ENCODE measurements at regions not wholly inside any gene's neighbourhood (a gene's known extent, or its start where the extent isn't known, plus 50 kb on each side); places are given as distances from the start of the nearest gene placed in this dataset.
A peak's percentile ranks its signal among the peaks of the same experiment; 100 is the strongest.

DNA sequence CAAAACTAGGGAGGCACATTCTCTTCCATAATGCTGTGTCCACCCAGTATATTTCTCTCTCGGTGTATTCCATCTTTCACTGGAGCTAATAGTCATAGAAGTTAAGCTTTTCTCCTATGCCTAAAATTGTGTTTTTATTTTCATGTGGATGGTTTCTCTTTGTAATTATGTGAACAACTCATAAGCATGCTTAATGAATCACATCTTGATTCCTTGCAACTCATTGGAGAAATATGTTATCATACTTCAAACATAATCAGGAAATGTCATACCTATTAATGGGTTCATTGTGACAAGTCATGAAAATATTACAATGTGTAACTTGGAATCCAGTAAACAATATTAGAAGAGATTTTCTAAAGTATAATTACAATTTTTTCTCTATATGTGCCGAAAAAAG, 186.3 kb downstream of the SLC7A11 start:
- Histone ChIP-seq H3K4me3 (ENCODE audit: low read depth, low read length) (no peak overlapping the region), H3K36me3 (ENCODE audit: control insufficient read depth, insufficient read depth, low read length) (no peaks in the 10 kb centered on the region), H3K27me3 (ENCODE audit: control insufficient read depth, insufficient read depth, low read length) (no peaks in the 10 kb centered on the region)
- DNase-seq (ENCODE audit: low read depth) (peak; percentile 91), FAIRE-seq (no peak)
- TF ChIP-seq, protein P1, sequence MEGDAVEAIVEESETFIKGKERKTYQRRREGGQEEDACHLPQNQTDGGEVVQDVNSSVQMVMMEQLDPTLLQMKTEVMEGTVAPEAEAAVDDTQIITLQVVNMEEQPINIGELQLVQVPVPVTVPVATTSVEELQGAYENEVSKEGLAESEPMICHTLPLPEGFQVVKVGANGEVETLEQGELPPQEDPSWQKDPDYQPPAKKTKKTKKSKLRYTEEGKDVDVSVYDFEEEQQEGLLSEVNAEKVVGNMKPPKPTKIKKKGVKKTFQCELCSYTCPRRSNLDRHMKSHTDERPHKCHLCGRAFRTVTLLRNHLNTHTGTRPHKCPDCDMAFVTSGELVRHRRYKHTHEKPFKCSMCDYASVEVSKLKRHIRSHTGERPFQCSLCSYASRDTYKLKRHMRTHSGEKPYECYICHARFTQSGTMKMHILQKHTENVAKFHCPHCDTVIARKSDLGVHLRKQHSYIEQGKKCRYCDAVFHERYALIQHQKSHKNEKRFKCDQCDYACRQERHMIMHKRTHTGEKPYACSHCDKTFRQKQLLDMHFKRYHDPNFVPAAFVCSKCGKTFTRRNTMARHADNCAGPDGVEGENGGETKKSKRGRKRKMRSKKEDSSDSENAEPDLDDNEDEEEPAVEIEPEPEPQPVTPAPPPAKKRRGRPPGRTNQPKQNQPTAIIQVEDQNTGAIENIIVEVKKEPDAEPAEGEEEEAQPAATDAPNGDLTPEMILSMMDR (IDR thresholded peaks at IDR 0.05; ENCODE audit: insufficient read depth, low read length, severe bottlenecking) = no peak

- DNase-seq (ENCODE audit: low read depth) = peak; percentile 97
- no peaks in the 10 kb centered on the region for H3K36me3 ChIP-seq (ENCODE audit: control insufficient read depth, insufficient read depth, low read length)
- peak; percentile 79 for FAIRE-seq
- H3K27me3 ChIP-seq (ENCODE audit: control insufficient read depth, insufficient read depth, low read length) = no peaks in the 10 kb centered on the region
- H3K4me3 ChIP-seq (ENCODE audit: low read depth, low read length) = no peak overlapping the region
- TF ChIP-seq, protein P1 (IDR thresholded peaks at IDR 0.05; ENCODE audit: insufficient read depth, low read length, severe bottlenecking) = no peak
Measured at GRCh38 chr4:138053641-138054301, 188.4 kb downstream of the SLC7A11 start.

DNA sequence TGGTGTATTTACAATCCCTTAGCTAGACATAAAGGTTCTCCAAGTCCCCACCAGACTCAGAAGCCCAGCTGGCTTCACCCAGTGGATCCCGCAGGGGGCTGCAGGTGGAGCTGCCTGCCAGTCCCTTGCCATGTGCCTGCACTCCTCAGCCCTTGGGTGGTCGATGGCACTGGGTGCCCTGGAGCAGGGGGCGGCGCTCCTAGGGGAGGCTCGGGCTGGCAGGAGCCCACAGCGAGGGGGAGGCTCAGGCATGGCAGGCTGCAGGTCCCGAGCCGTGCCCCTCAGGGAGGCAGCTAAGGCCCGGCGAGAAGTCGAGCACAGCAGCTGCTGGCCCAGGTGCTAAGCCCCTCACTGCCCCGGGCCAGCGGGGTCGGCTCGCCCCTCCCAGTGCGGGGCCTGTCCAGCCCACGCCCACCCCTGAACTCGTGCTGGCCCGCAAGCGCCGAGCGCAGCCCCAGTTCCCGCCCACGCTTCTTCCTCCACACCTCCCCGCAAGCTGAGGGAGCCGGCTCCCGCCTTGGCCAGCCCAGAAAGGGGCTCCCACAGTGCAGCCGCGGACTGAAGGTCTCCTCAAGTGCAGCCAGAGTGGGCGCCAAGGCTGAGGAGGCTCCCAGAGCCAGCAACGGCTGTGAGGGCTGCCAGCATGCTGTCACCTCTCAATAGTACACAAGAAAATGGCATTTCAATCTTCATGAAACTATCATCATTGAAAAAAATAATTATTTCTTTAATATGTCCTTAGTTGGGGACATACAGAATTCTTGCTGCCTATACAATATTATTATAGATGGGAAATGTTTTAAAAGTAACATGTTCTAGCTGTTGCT, 189.1 kb downstream of the SLC7A11 start:
- TF ChIP-seq, protein P1 (IDR thresholded peaks at IDR 0.05; ENCODE audit: insufficient read depth, low read length, severe bottlenecking) = no peak
- no peaks in the 10 kb centered on the region for H3K27me3 ChIP-seq (ENCODE audit: control insufficient read depth, insufficient read depth, low read length)
- no peaks in the 10 kb centered on the region for H3K36me3 ChIP-seq (ENCODE audit: control insufficient read depth, insufficient read depth, low read length)
- FAIRE-seq (no peak), DNase-seq (ENCODE audit: low read depth) (no peak)
- H3K4me3 ChIP-seq (ENCODE audit: low read depth, low read length) = no peak overlapping the region

- no peak overlapping the region for H3K4me3 ChIP-seq (ENCODE audit: low read depth, low read length)
- H3K36me3 ChIP-seq (ENCODE audit: control insufficient read depth, insufficient read depth, low read length) = no peaks in the 10 kb centered on the region
- no peaks in the 10 kb centered on the region for H3K27me3 ChIP-seq (ENCODE audit: control insufficient read depth, insufficient read depth, low read length)
- FAIRE-seq (no peak), DNase-seq (ENCODE audit: low read depth) (no peak)
- TF ChIP-seq, protein P1 (IDR thresholded peaks at IDR 0.05; ENCODE audit: insufficient read depth, low read length, severe bottlenecking) = no peak
Measured at GRCh38 chr4:138051157-138051556, 191.0 kb downstream of the SLC7A11 start.

- no peak for FAIRE-seq
- no peak overlapping the region for H3K4me3 ChIP-seq (ENCODE audit: low read depth, low read length)
- no peaks in the 10 kb centered on the region for H3K36me3 ChIP-seq (ENCODE audit: control insufficient read depth, insufficient read depth, low read length)
- no peaks in the 10 kb centered on the region for H3K27me3 ChIP-seq (ENCODE audit: control insufficient read depth, insufficient read depth, low read length)
- TF ChIP-seq, protein P1 (IDR thresholded peaks at IDR 0.05; ENCODE audit: insufficient read depth, low read length, severe bottlenecking) = no peak
- no peak for DNase-seq (ENCODE audit: low read depth)
Measured at GRCh38 chr4:138050601-138051000, 191.5 kb downstream of the SLC7A11 start.

All from bronchial epithelial cell (primary cell).